GM23338 (cell line): ENCODE measurements at regions not wholly inside any gene's neighbourhood (a gene's known extent, or its start where the extent isn't known, plus 50 kb on each side); places are given as distances from the start of the nearest gene placed in this dataset.

Experiments used
- ATAC-seq: fragments of 200-7000 bp; cut with Tn5 transposase; 3 replicates; pipeline ENCODE4 v1.9.1; 2020
- DNase-seq: peaks from one replicate; pipeline ENCODE4 v3.0.0-alpha.2; 2015; ENCODE audit warnings: low spot score
- H2AFZ ChIP-seq: fragments of 200-600 bp; sonication (generic); 2 replicates; pipeline ENCODE4 v1.8.0; 2016; ENCODE audit warnings: antibody characterized with exemption, mild to moderate bottlenecking, moderate library complexity
- H3F3A ChIP-seq: fragments of 200-600 bp; sonication (generic); replicated peaks from 2 replicates; pipeline ENCODE4 v1.8.0; 2017; ENCODE audit warnings: antibody characterized with exemption, mixed run types, low read depth
- H3K27ac ChIP-seq: fragments of 200-600 bp; sonication (generic); 2 replicates; pipeline ENCODE4 v1.6.1; 2016; ENCODE audit warnings: low read depth
- H3K27me3 ChIP-seq: fragments of 200-600 bp; sonication (generic); 2 replicates; pipeline ENCODE4 v1.8.0; 2016; ENCODE audit warnings: mild to moderate bottlenecking, mixed run types, moderate library complexity; ENCODE audit not compliant: insufficient read depth
- H3K36me3 ChIP-seq: fragments of 200-600 bp; sonication (generic); 2 replicates; pipeline ENCODE4 v1.8.0; 2016; ENCODE audit warnings: mild to moderate bottlenecking; ENCODE audit not compliant: insufficient read depth
- H3K4me1 ChIP-seq: fragments of 200-600 bp; sonication (generic); 2 replicates; pipeline ENCODE4 v1.8.0; 2016; ENCODE audit warnings: mild to moderate bottlenecking, moderate library complexity; ENCODE audit not compliant: insufficient read depth
- H3K4me2 ChIP-seq: fragments of 200-600 bp; sonication (generic); 2 replicates; pipeline ENCODE4 v1.7.1; 2017; ENCODE audit warnings: mixed run types
- H3K4me3 ChIP-seq: fragments of 200-600 bp; sonication (generic); 2 replicates; pipeline ENCODE4 v1.6.1; 2016; ENCODE audit warnings: mixed run types
- H3K79me2 ChIP-seq: fragments of 200-600 bp; sonication (generic); replicated peaks from 2 replicates; pipeline ENCODE4 v1.8.0; 2017; ENCODE audit warnings: mild to moderate bottlenecking; ENCODE audit not compliant: insufficient read depth
- H3K9me2 ChIP-seq: fragments of 200-600 bp; sonication (generic); 2 replicates; pipeline ENCODE4 v1.8.0; 2017; ENCODE audit not compliant: insufficient read depth
- H4K20me1 ChIP-seq: fragments of 200-600 bp; sonication (generic); replicated peaks from 2 replicates; pipeline ENCODE4 v1.8.0; 2017; ENCODE audit warnings: mild to moderate bottlenecking; ENCODE audit not compliant: insufficient read depth
- H3K27ac Mint-ChIP-seq: 2 replicates; pipeline ENCODE4 v1.8.0; 2020; ENCODE audit warnings: inconsistent platforms, mild to moderate bottlenecking, moderate library complexity, mixed read lengths
- H3K27me3 Mint-ChIP-seq: 3 replicates; pipeline ENCODE4 v1.8.0; 2022; ENCODE audit warnings: low read depth, mild to moderate bottlenecking, moderate library complexity, mixed read lengths, inconsistent platforms; ENCODE audit not compliant: insufficient read depth, poor library complexity
- H3K36me3 Mint-ChIP-seq: 3 replicates; pipeline ENCODE4 v1.8.0; 2021; ENCODE audit warnings: low read depth, mild to moderate bottlenecking, inconsistent platforms, moderate library complexity, mixed read lengths
- H3K4me1 Mint-ChIP-seq: 3 replicates; pipeline ENCODE4 v1.8.0; 2020; ENCODE audit warnings: mild to moderate bottlenecking, inconsistent platforms, mixed read lengths
- H3K4me3 Mint-ChIP-seq: 3 replicates; pipeline ENCODE4 v1.8.0; 2021; ENCODE audit warnings: moderate library complexity, mild to moderate bottlenecking, inconsistent platforms, mixed read lengths
- H3K9me3 Mint-ChIP-seq: 3 replicates; pipeline ENCODE4 v1.8.0; 2020; ENCODE audit warnings: moderate library complexity, mild to moderate bottlenecking, inconsistent platforms, mixed read lengths
- CREB1 ChIP-seq: fragments of 250-450 bp; sonication (Bioruptor Pico); IDR thresholded peaks from 2 replicates; pipeline ENCODE4 v1.5.0; 2020; ENCODE audit warnings: low read depth, mild to moderate bottlenecking, moderate library complexity
- CTCF ChIP-seq, 2 experiments: fragments of 200-600 bp in 1 of 2; sonication (generic) in 1 of 2; conservative IDR thresholded peaks; 2 replicates each; pipeline versions ENCODE4 v1.5.1 to v1.6.1; 2016 to 2017; ENCODE audit warnings: antibody characterized with exemption in 2 of 2, low read depth in 2 of 2, mild to moderate bottlenecking in 2 of 2, moderate library complexity in 1 of 2
- ETS1 ChIP-seq: IDR thresholded peaks from 2 replicates; pipeline ENCODE4 v1.6.1; 2016; ENCODE audit warnings: antibody characterized with exemption
- EZH2phosphoT487 ChIP-seq: fragments of 200-600 bp; sonication (generic); IDR thresholded peaks from one replicate; pipeline ENCODE4 v1.8.1; 2018; ENCODE audit warnings: antibody characterized with exemption; ENCODE audit not compliant: unreplicated experiment
- JUNB ChIP-seq: IDR thresholded peaks from one replicate; pipeline ENCODE4 v1.6.1; 2016; ENCODE audit warnings: antibody characterized with exemption; ENCODE audit not compliant: unreplicated experiment
- NANOG ChIP-seq: IDR thresholded peaks from 2 replicates; pipeline ENCODE4 v1.6.1; 2016; ENCODE audit warnings: antibody characterized with exemption, borderline replicate concordance
- POLR2AphosphoS5 ChIP-seq: IDR thresholded peaks from 2 replicates; pipeline ENCODE4 v1.6.1; 2016; ENCODE audit warnings: antibody characterized with exemption, low read depth
- REST ChIP-seq: IDR thresholded peaks from one replicate; pipeline ENCODE4 v1.6.1; 2018; ENCODE audit warnings: antibody characterized with exemption; ENCODE audit not compliant: unreplicated experiment
- STAT1 ChIP-seq: IDR thresholded peaks from one replicate; pipeline ENCODE4 v1.6.1; 2016; ENCODE audit warnings: antibody characterized with exemption; ENCODE audit not compliant: unreplicated experiment
- ZNF114 ChIP-seq: fragments of 250-450 bp; sonication (Bioruptor Pico); IDR thresholded peaks from 2 replicates; pipeline ENCODE4 v1.5.0; 2020; ENCODE audit warnings: mild to moderate bottlenecking, moderate library complexity
- ZNF331 ChIP-seq: fragments of 250-450 bp; sonication (Bioruptor Pico); IDR thresholded peaks from 2 replicates; pipeline ENCODE4 v1.5.0; 2020; ENCODE audit warnings: low read depth, mild to moderate bottlenecking, moderate library complexity
- ZNF462 ChIP-seq: fragments of 250-450 bp; sonication (Bioruptor Pico); IDR thresholded peaks from 2 replicates; pipeline ENCODE4 v1.5.0; 2020; ENCODE audit warnings: mild to moderate bottlenecking, moderate library complexity

- Histone ChIP-seq H3K79me2 (no peaks in the 10 kb centered on the region), H3K4me3 (no peak overlapping the region), H3K27me3 (no peaks in the 10 kb centered on the region), H3K27ac (no peak overlapping the region), H3K36me3 (no peaks in the 10 kb centered on the region), H3K4me1 (no peaks in the 10 kb centered on the region), H3K4me2 (no peak overlapping the region), H3F3A (no peaks in the 10 kb centered on the region), H3K9me2 (no peaks in the 10 kb centered on the region), H4K20me1 (no peaks in the 10 kb centered on the region), H2AFZ (no peak overlapping the region)
- DNase-seq (no peak), ATAC-seq (no peak)
- Mint-ChIP-seq H3K27me3 (no peaks in the 10 kb centered on the region), H3K4me3 (no peak overlapping the region), H3K9me3 (no peaks in the 10 kb centered on the region), H3K27ac (no peak overlapping the region), H3K4me1 (no peaks in the 10 kb centered on the region), H3K36me3 (no peaks in the 10 kb centered on the region)
- TF ChIP-seq ETS1 (no peak), ZNF331 (CRISPR knock-in tag) (no peak), ZNF462 (CRISPR knock-in tag) (no peak), JUNB (no peak), POLR2AphosphoS5 (no peak), REST (no peak), CREB1 (no peak), ZNF114 (CRISPR knock-in tag) (no peak), NANOG (no peak), EZH2phosphoT487 (no peak), CTCF (conservative IDR thresholded peaks at IDR 0.05; ENCODE audit: low read depth in 2 of 2) (no peak), STAT1 (no peak)
These were observed 152.6 kb upstream of the HAND2 start for GRCh38 chr4:173682609-173683008.
